T-helper 17 cell (primary cell): ENCODE measurements at regions not wholly inside any gene's neighbourhood (a gene's known extent, or its start where the extent isn't known, plus 50 kb on each side); places are given as distances from the start of the nearest gene placed in this dataset.

Experiments used
- ATAC-seq: fragments of 150-1000 bp; cut with Tn5 transposase; 2 replicates; pipeline ENCODE4 v1.10.0; 2021; ENCODE audit warnings: mild to moderate bottlenecking, moderate library complexity
- DNase-seq, 3 donors: peaks; one replicate each; pipeline versions ENCODE4 v3.0.0 to v3.0.0-alpha.2; 2020 to 2021
- H3K9me3 ChIP-seq: one replicate; pipeline ENCODE4 v1.7.0; 2013; ENCODE audit warnings: low read length, mild to moderate bottlenecking; ENCODE audit not compliant: control insufficient read depth, poor library complexity, severe bottlenecking
- H3K27ac Mint-ChIP-seq: one replicate; pipeline ENCODE4 v1.8.0; 2022; ENCODE audit warnings: mild to moderate bottlenecking, moderate library complexity, mixed read lengths
- H3K27me3 Mint-ChIP-seq: one replicate; pipeline ENCODE4 v1.8.0; 2022; ENCODE audit warnings: mixed read lengths
- H3K36me3 Mint-ChIP-seq: one replicate; pipeline ENCODE4 v1.8.0; 2022; ENCODE audit warnings: low read depth, mixed read lengths
- H3K4me1 Mint-ChIP-seq: one replicate; pipeline ENCODE4 v1.8.0; 2022; ENCODE audit warnings: mild to moderate bottlenecking, mixed read lengths
- H3K4me3 Mint-ChIP-seq: one replicate; pipeline ENCODE4 v1.8.0; 2022; ENCODE audit warnings: mild to moderate bottlenecking, moderate library complexity, mixed read lengths

GRCh38 chr2:49834433-49834832 is 680.1 kb upstream of the FSHR start:
- no peak for DNase-seq

GRCh38 chr2:49832555-49832954 is 678.2 kb upstream of the FSHR start:
- no peaks in the 10 kb centered on the region for H3K4me1 Mint-ChIP-seq
- H3K27ac Mint-ChIP-seq, result no peak overlapping the region
- H3K9me3 ChIP-seq, result no peaks in the 10 kb centered on the region
- no peak for ATAC-seq
- no peaks in the 10 kb centered on the region for H3K27me3 Mint-ChIP-seq
- DNase-seq, result no peak
- H3K4me3 Mint-ChIP-seq, result no peak overlapping the region
- no peaks in the 10 kb centered on the region for H3K36me3 Mint-ChIP-seq

More at GRCh38 chr2:49834433-49834832, 680.1 kb upstream of the FSHR start:
- Mint-ChIP-seq H3K4me3 (no peak overlapping the region), H3K27me3 (no peaks in the 10 kb centered on the region), H3K36me3 (no peaks in the 10 kb centered on the region), H3K4me1 (no peaks in the 10 kb centered on the region), H3K27ac (no peak overlapping the region)
- no peak for ATAC-seq
- H3K9me3 ChIP-seq, result no peaks in the 10 kb centered on the region

GRCh38 chr2:49831698-49832367 is 677.5 kb upstream of the FSHR start:
- H3K9me3 ChIP-seq, result no peaks in the 10 kb centered on the region
- DNase-seq (no peak), ATAC-seq (no peak)
- no peaks in the 10 kb centered on the region for H3K27me3 Mint-ChIP-seq
- H3K36me3 Mint-ChIP-seq, result no peaks in the 10 kb centered on the region
- no peak overlapping the region for H3K27ac Mint-ChIP-seq
- no peak overlapping the region for H3K4me3 Mint-ChIP-seq
- no peaks in the 10 kb centered on the region for H3K4me1 Mint-ChIP-seq

- no peak for ATAC-seq
Observed at GRCh38 chr2:49830846-49831245, 676.5 kb upstream of the FSHR start.

GRCh38 chr2:49827366-49827765 is 673.1 kb upstream of the FSHR start:
- H3K36me3 Mint-ChIP-seq, result no peaks in the 10 kb centered on the region
- no peak overlapping the region for H3K27ac Mint-ChIP-seq
- no peak overlapping the region for H3K4me3 Mint-ChIP-seq
- no peaks in the 10 kb centered on the region for H3K27me3 Mint-ChIP-seq
- no peak for ATAC-seq
- H3K4me1 Mint-ChIP-seq, result no peaks in the 10 kb centered on the region
- DNase-seq, result no peak
- H3K9me3 ChIP-seq, result no peaks in the 10 kb centered on the region

More at GRCh38 chr2:49830846-49831245, 676.5 kb upstream of the FSHR start:
- H3K9me3 ChIP-seq, result no peaks in the 10 kb centered on the region
- H3K4me1 Mint-ChIP-seq, result no peaks in the 10 kb centered on the region
- H3K36me3 Mint-ChIP-seq, result no peaks in the 10 kb centered on the region
- no peak for DNase-seq
- H3K4me3 Mint-ChIP-seq, result no peak overlapping the region
- no peaks in the 10 kb centered on the region for H3K27me3 Mint-ChIP-seq
- no peak overlapping the region for H3K27ac Mint-ChIP-seq

- no peak for ATAC-seq
- no peak overlapping the region for H3K4me3 Mint-ChIP-seq
- H3K9me3 ChIP-seq, result no peaks in the 10 kb centered on the region
- H3K27me3 Mint-ChIP-seq, result no peaks in the 10 kb centered on the region
- no peaks in the 10 kb centered on the region for H3K4me1 Mint-ChIP-seq
- no peak overlapping the region for H3K27ac Mint-ChIP-seq
- DNase-seq, result no peak
- H3K36me3 Mint-ChIP-seq, result no peaks in the 10 kb centered on the region
Observed at GRCh38 chr2:49813208-49813607, 658.9 kb upstream of the FSHR start.

GRCh38 chr2:49812730-49813129 is 658.4 kb upstream of the FSHR start:
- H3K4me3 Mint-ChIP-seq, result no peak overlapping the region
- no peak for ATAC-seq
- no peak overlapping the region for H3K27ac Mint-ChIP-seq
- H3K27me3 Mint-ChIP-seq, result no peaks in the 10 kb centered on the region
- H3K9me3 ChIP-seq, result no peaks in the 10 kb centered on the region
- no peak for DNase-seq
- H3K36me3 Mint-ChIP-seq, result no peaks in the 10 kb centered on the region
- H3K4me1 Mint-ChIP-seq, result no peaks in the 10 kb centered on the region

GRCh38 chr2:49811502-49811901 is 657.2 kb upstream of the FSHR start:
- Mint-ChIP-seq H3K27me3 (no peaks in the 10 kb centered on the region), H3K36me3 (no peaks in the 10 kb centered on the region), H3K4me3 (no peak overlapping the region), H3K27ac (no peak overlapping the region), H3K4me1 (no peaks in the 10 kb centered on the region)
- DNase-seq (no peak), ATAC-seq (no peak)
- no peaks in the 10 kb centered on the region for H3K9me3 ChIP-seq

GRCh38 chr2:49807689-49808088 is 653.4 kb upstream of the FSHR start:
- H3K9me3 ChIP-seq, result no peaks in the 10 kb centered on the region
- Mint-ChIP-seq H3K27ac (no peak overlapping the region), H3K4me3 (no peak overlapping the region), H3K27me3 (no peaks in the 10 kb centered on the region), H3K36me3 (no peaks in the 10 kb centered on the region), H3K4me1 (no peaks in the 10 kb centered on the region)
- no peak for DNase-seq
- no peak for ATAC-seq

GRCh38 chr2:49804111-49804510 is 649.8 kb upstream of the FSHR start:
- ATAC-seq (no peak), DNase-seq (no peak)
- no peaks in the 10 kb centered on the region for H3K4me1 Mint-ChIP-seq
- H3K9me3 ChIP-seq, result no peaks in the 10 kb centered on the region
- no peaks in the 10 kb centered on the region for H3K27me3 Mint-ChIP-seq
- H3K4me3 Mint-ChIP-seq, result no peak overlapping the region
- H3K27ac Mint-ChIP-seq, result no peak overlapping the region
- no peaks in the 10 kb centered on the region for H3K36me3 Mint-ChIP-seq

- no peak overlapping the region for H3K27ac Mint-ChIP-seq
- H3K4me3 Mint-ChIP-seq, result no peak overlapping the region
- H3K27me3 Mint-ChIP-seq, result no peaks in the 10 kb centered on the region
- ATAC-seq (no peak), DNase-seq (no peak)
- no peaks in the 10 kb centered on the region for H3K9me3 ChIP-seq
- no peaks in the 10 kb centered on the region for H3K4me1 Mint-ChIP-seq
- no peaks in the 10 kb centered on the region for H3K36me3 Mint-ChIP-seq
Observed at GRCh38 chr2:49801898-49802450, 647.7 kb upstream of the FSHR start.

- Mint-ChIP-seq H3K4me3 (no peak overlapping the region), H3K27me3 (no peaks in the 10 kb centered on the region), H3K27ac (no peak overlapping the region), H3K4me1 (no peaks in the 10 kb centered on the region), H3K36me3 (no peaks in the 10 kb centered on the region)
- DNase-seq, result no peak
- ATAC-seq, result no peak
- no peaks in the 10 kb centered on the region for H3K9me3 ChIP-seq
Observed at GRCh38 chr2:49798570-49798969, 644.3 kb upstream of the FSHR start.

- no peaks in the 10 kb centered on the region for H3K9me3 ChIP-seq
- Mint-ChIP-seq H3K36me3 (no peaks in the 10 kb centered on the region), H3K4me3 (no peak overlapping the region), H3K27me3 (no peaks in the 10 kb centered on the region), H3K27ac (no peak overlapping the region), H3K4me1 (no peaks in the 10 kb centered on the region)
- DNase-seq (no peak), ATAC-seq (no peak)
Observed at GRCh38 chr2:49796266-49796665, 642.0 kb upstream of the FSHR start.

- H3K27me3 Mint-ChIP-seq, result no peaks in the 10 kb centered on the region
- DNase-seq, result no peak
- no peak overlapping the region for H3K4me3 Mint-ChIP-seq
- no peak overlapping the region for H3K27ac Mint-ChIP-seq
- no peaks in the 10 kb centered on the region for H3K36me3 Mint-ChIP-seq
- no peaks in the 10 kb centered on the region for H3K4me1 Mint-ChIP-seq
- H3K9me3 ChIP-seq, result no peaks in the 10 kb centered on the region
- no peak for ATAC-seq
Observed at GRCh38 chr2:49794396-49794795, 640.1 kb upstream of the FSHR start.
